ENCODE measurements at regions not wholly inside any gene's neighbourhood (a gene's known extent, or its start where the extent isn't known, plus 50 kb on each side); places are given as distances from the start of the nearest gene placed in this dataset.

GRCh38 chr5:141743866-141744272, 61.8 kb upstream of the ARAP3 start:
- H3K79me2 ChIP-seq (ENCODE audit: control insufficient read depth in 1 of 2, insufficient read depth in 2 of 2, low read length in 2 of 2): no peaks in the 10 kb centered on the region
- no peak overlapping the region for H3K27ac ChIP-seq (ENCODE audit: low read depth, low read length)
- POLR2A ChIA-PET (ENCODE audit: partially characterized antibody): interaction anchor here (0.8 to 1.7 kb wide), 3 partner anchors 11 to 96 kb away, joined by 3 to 4 read pairs (median 3); no protein-coding TSS in a partner anchor
- H2BK20ac ChIP-seq (ENCODE audit: low read length): no peak overlapping the region
- no peak overlapping the region for H2AFZ ChIP-seq (ENCODE audit: low read length)
- H2BK120ac ChIP-seq (replicated peaks; ENCODE audit: low read depth, low read length): no peak overlapping the region
- H4K91ac ChIP-seq (replicated peaks; ENCODE audit: insufficient read length, low read length): no peak overlapping the region
- H3K9me3 ChIP-seq (ENCODE audit: insufficient read depth in 2 of 2, low read depth in 1 of 2, low read length in 1 of 2): no peaks in the 10 kb centered on the region
- no peaks in the 10 kb centered on the region for H3K23me2 ChIP-seq (ENCODE audit: low read depth, low read length)
- H4K5ac ChIP-seq (ENCODE audit: insufficient read length, low read depth, low read length): no peak overlapping the region
- H3K27me3 ChIP-seq (replicated peaks in 1 of 4; ENCODE audit: control insufficient read depth in 3 of 4, extremely low read depth in 1 of 4, insufficient read depth in 3 of 4, low read length in 3 of 4): peaks cover 0 to 3% (median 0%) of the 10 kb centered on the region in 4 experiments; a peak in 2 of 7 replicates
- H3K4me1 ChIP-seq (replicated peaks in 1 of 4; ENCODE audit: control insufficient read depth in 3 of 4, insufficient read depth in 4 of 4, low read length in 3 of 4): peaks cover 0 to 9% (median 5%) of the 10 kb centered on the region in 4 experiments; a peak in 5 of 7 replicates
- H3K56ac ChIP-seq (replicated peaks; ENCODE audit: insufficient read length, low read depth, low read length): no peak overlapping the region
- H3K4me2 ChIP-seq (ENCODE audit: insufficient read depth in 1 of 2, low read depth in 2 of 2, low read length in 2 of 2): peak overlapping the region; percentile 1 to 9; a peak in 1 of 4 replicates
- no peak overlapping the region for H2BK12ac ChIP-seq (ENCODE audit: low read depth, low read length)
- H4K8ac ChIP-seq (ENCODE audit: extremely low read depth, insufficient read depth, low read length): no peak overlapping the region; the same call in 1 of the 2 replicates
- H3K14ac ChIP-seq (ENCODE audit: insufficient read length): no peak overlapping the region
- H3K36me3 ChIP-seq (ENCODE audit: control insufficient read depth in 2 of 4, insufficient read depth in 4 of 4, low read length in 3 of 4): no peaks in the 10 kb centered on the region
- FAIRE-seq: no peak
- H3K18ac ChIP-seq (ENCODE audit: extremely low read depth, low read length): no peak overlapping the region
- H3K4me3 ChIP-seq (ENCODE audit: extremely low read depth in 1 of 4, insufficient read depth in 2 of 4, low read depth in 3 of 4, low read length in 4 of 4): no peak overlapping the region
- no peaks in the 10 kb centered on the region for H4K20me1 ChIP-seq (replicated peaks in 1 of 2; ENCODE audit: control insufficient read depth in 1 of 2, insufficient read depth in 2 of 2, low read length in 2 of 2)
- no peak overlapping the region for H3K9ac ChIP-seq (replicated peaks in 1 of 4; ENCODE audit: extremely low read depth in 1 of 4, low read depth in 3 of 4, low read length in 3 of 4)
- no peaks in the 10 kb centered on the region for H3K79me1 ChIP-seq (ENCODE audit: low read depth, low read length)
- no peak overlapping the region for H3K4ac ChIP-seq (replicated peaks; ENCODE audit: insufficient read length, low read depth, low read length)
- DNase-seq (ENCODE audit: low read depth in 1 of 2, low spot score in 2 of 2): no peak
- 16% methylated on average over 4 of the region's 4 CpGs; no CpG with 5 or more reads in 1 of the 2 experiments for WGBS, 2 experiments (ENCODE audit: extremely low coverage in 1 of 2, insufficient coverage in 1 of 2, insufficient read length in 1 of 2, insufficient replicate concordance in 2 of 2, low coverage in 1 of 2, low lambda C conversion rate in 2 of 2, missing lambda C conversion rate in 1 of 2)
- CTCF ChIA-PET (ENCODE audit: partially characterized antibody): interaction anchor here (0.7 to 3.5 kb wide), 14 partner anchors 9 to 220 kb away, joined by 3 to 31 read pairs (median 3); partner anchors contain the start of gene PCDH1
- H2AK5ac ChIP-seq (ENCODE audit: low read depth, low read length): no peak overlapping the region
- no peak overlapping the region for H2BK5ac ChIP-seq (ENCODE audit: low read depth, low read length)
- TF ChIP-seq SAP30 (IDR thresholded peaks at IDR 0.05; ENCODE audit: insufficient read depth, insufficient replicate concordance, low read length) (peak; percentile 6), SP1 (IDR thresholded peaks at IDR 0.05; ENCODE audit: low read depth, low read length) (no peak), JUND (IDR thresholded peaks at IDR 0.05; ENCODE audit: low read length) (0 out of 2 replicates have a peak, but pooled peaks have one; percentile 16)
- no peak overlapping the region for H3K23ac ChIP-seq (ENCODE audit: insufficient read length)
- no peak overlapping the region for H2BK15ac ChIP-seq (ENCODE audit: low read length)

Measured in H1 (cell line).